ENCODE measurements at regions not wholly inside any gene's neighbourhood (a gene's known extent, or its start where the extent isn't known, plus 50 kb on each side); places are given as distances from the start of the nearest gene placed in this dataset.

DNA sequence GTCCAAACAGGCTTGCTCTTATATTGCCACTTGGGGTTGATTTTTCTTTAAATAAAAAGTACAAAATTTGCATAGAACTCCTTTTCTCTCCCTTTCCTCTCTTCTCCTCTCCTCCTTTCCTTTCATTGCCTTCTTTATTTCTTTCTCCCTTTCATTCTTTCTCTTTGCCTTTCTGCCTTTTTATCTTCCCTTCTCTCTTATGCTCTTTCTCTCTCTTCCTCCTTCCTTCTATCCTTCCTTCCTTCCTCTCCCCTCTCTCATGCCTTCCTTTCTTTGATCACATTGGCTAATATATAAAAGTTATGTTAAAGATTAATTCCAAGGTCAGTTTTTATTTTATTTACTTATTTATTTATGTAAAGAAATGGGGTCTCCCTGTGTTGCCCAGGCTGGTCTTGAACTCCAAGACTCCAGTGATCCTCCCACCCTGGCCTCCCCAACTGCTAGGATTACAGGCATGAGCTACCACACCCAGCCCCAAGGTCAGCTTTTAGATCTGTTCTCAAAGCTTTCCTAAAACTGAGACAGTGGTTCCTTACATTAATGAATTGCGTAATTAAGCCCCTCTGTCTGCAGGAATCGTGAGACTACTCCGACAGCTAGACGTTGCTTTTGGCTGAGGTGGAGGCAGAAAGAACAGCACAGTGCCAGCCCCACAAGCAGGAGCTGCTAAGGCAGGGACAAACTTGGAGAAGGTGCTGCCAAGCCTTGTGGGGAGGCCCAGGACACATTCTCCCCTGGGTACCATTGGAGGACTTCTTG is 361.9 kb downstream of the SIPA1L2 start:
- Histone ChIP-seq H3K36me3 (ENCODE audit: control insufficient read depth, insufficient read depth, low read length) (no peaks in the 10 kb centered on the region), H3K4me1 (ENCODE audit: control insufficient read depth, insufficient read depth, low read length) (no peaks in the 10 kb centered on the region), H3K4me3 (ENCODE audit: low read depth in 2 of 2, low read length in 2 of 2) (no peak overlapping the region), H3K27ac (ENCODE audit: low read length) (no peak overlapping the region), H3K27me3 (ENCODE audit: control insufficient read depth, insufficient read depth, low read length) (no peaks in the 10 kb centered on the region; the same call in 1 of the 2 replicates), H3K9me3 (ENCODE audit: control insufficient read depth, insufficient read depth, low read depth, low read length) (no peaks in the 10 kb centered on the region)
- DNase-seq (ENCODE audit: low read depth, low spot score): no peak
- BruUV-seq (replicated peaks): no TSS peak
- in situ Hi-C loops (cut with HindIII; ENCODE audit: low pct_unique_long_range_greater_than_20kb, low sequenced_read_pairs): no loop called here
- intact Hi-C loops (cut with micrococcal nuclease; ENCODE audit: unreplicated experiment): no loop called here
- no peak for TF ChIP-seq POLR2AphosphoS5 (IDR thresholded peaks at IDR 0.05; ENCODE audit: low read depth, low read length)
- TF ChIP-seq TCF7L2 (IDR thresholded peaks at IDR 0.05; ENCODE audit: low read depth, low read length): no peak
- TF ChIP-seq, protein P1, sequence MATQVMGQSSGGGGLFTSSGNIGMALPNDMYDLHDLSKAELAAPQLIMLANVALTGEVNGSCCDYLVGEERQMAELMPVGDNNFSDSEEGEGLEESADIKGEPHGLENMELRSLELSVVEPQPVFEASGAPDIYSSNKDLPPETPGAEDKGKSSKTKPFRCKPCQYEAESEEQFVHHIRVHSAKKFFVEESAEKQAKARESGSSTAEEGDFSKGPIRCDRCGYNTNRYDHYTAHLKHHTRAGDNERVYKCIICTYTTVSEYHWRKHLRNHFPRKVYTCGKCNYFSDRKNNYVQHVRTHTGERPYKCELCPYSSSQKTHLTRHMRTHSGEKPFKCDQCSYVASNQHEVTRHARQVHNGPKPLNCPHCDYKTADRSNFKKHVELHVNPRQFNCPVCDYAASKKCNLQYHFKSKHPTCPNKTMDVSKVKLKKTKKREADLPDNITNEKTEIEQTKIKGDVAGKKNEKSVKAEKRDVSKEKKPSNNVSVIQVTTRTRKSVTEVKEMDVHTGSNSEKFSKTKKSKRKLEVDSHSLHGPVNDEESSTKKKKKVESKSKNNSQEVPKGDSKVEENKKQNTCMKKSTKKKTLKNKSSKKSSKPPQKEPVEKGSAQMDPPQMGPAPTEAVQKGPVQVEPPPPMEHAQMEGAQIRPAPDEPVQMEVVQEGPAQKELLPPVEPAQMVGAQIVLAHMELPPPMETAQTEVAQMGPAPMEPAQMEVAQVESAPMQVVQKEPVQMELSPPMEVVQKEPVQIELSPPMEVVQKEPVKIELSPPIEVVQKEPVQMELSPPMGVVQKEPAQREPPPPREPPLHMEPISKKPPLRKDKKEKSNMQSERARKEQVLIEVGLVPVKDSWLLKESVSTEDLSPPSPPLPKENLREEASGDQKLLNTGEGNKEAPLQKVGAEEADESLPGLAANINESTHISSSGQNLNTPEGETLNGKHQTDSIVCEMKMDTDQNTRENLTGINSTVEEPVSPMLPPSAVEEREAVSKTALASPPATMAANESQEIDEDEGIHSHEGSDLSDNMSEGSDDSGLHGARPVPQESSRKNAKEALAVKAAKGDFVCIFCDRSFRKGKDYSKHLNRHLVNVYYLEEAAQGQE (IDR thresholded peaks at IDR 0.05; ENCODE audit: insufficient read depth in 1 of 2, low read depth in 2 of 2, low read length in 1 of 2): no peak
- TF ChIP-seq, protein P2, sequence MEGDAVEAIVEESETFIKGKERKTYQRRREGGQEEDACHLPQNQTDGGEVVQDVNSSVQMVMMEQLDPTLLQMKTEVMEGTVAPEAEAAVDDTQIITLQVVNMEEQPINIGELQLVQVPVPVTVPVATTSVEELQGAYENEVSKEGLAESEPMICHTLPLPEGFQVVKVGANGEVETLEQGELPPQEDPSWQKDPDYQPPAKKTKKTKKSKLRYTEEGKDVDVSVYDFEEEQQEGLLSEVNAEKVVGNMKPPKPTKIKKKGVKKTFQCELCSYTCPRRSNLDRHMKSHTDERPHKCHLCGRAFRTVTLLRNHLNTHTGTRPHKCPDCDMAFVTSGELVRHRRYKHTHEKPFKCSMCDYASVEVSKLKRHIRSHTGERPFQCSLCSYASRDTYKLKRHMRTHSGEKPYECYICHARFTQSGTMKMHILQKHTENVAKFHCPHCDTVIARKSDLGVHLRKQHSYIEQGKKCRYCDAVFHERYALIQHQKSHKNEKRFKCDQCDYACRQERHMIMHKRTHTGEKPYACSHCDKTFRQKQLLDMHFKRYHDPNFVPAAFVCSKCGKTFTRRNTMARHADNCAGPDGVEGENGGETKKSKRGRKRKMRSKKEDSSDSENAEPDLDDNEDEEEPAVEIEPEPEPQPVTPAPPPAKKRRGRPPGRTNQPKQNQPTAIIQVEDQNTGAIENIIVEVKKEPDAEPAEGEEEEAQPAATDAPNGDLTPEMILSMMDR (IDR thresholded peaks at IDR 0.05): no peak
- TF ChIP-seq SIN3A (IDR thresholded peaks at IDR 0.05; ENCODE audit: borderline replicate concordance, insufficient read depth, low read depth, low read length): no peak
- ChIA-PET CTCF (no interaction called here), POLR2A (no interaction called here)
- no peak for ATAC-seq

DNA sequence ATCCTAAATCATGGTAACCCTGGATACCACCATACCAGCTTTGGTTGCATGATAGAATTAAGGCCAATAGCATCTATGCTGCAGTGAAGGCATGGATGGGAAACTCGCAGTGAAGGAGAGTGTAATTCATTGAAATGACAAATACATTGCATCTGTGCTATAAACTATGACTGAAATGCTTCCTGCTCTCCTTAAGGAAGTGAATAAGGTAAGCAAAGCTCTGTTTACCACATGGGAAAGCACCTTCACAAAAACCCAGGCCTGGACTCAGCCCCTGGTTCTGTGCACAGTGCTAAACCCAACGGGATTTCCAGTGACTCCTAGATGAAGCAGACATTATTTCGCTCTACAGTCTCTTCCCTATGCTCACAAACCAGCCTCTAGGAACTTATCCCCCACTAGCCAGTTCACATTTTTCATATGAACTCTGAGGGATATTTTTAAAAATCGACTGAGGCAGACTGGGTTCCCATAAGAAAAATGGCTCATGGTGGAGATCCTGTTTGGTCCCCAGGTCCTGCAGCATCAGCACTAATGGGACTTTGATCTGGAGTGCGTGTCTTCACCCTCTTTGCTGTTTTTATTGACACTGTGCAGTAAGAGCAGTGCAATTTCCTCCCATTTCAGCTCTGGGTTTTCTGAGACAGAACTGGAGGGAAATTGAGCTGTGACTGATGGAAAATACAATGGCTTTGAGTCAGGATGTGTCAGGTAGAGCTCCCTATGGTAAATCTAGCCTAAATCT is 362.7 kb downstream of the SIPA1L2 start:
- ATAC-seq (no peak), DNase-seq (ENCODE audit: low read depth, low spot score) (no peak)
- CTCF ChIA-PET: no interaction called here
- Histone ChIP-seq H3K4me1 (ENCODE audit: control insufficient read depth, insufficient read depth, low read length) (no peaks in the 10 kb centered on the region), H3K9me3 (ENCODE audit: control insufficient read depth, insufficient read depth, low read depth, low read length) (no peaks in the 10 kb centered on the region), H3K36me3 (ENCODE audit: control insufficient read depth, insufficient read depth, low read length) (no peaks in the 10 kb centered on the region), H3K27me3 (ENCODE audit: control insufficient read depth, insufficient read depth, low read length) (no peaks in the 10 kb centered on the region; the same call in 1 of the 2 replicates), H3K27ac (ENCODE audit: low read length) (no peak overlapping the region), H3K4me3 (ENCODE audit: low read depth in 2 of 2, low read length in 2 of 2) (no peak overlapping the region)
- intact Hi-C loops (cut with micrococcal nuclease; ENCODE audit: unreplicated experiment): no loop called here
- TF ChIP-seq, protein P2 (IDR thresholded peaks at IDR 0.05): no peak
- TF ChIP-seq POLR2AphosphoS5 (IDR thresholded peaks at IDR 0.05; ENCODE audit: low read depth, low read length) (no peak), TCF7L2 (IDR thresholded peaks at IDR 0.05; ENCODE audit: low read depth, low read length) (no peak), SIN3A (IDR thresholded peaks at IDR 0.05; ENCODE audit: borderline replicate concordance, insufficient read depth, low read depth, low read length) (no peak)
- TF ChIP-seq, protein P1 (IDR thresholded peaks at IDR 0.05; ENCODE audit: insufficient read depth in 1 of 2, low read depth in 2 of 2, low read length in 1 of 2): no peak
- in situ Hi-C loops (cut with HindIII; ENCODE audit: low pct_unique_long_range_greater_than_20kb, low sequenced_read_pairs): no loop called here
- POLR2A ChIA-PET: no interaction called here
- BruUV-seq (replicated peaks): no TSS peak
